ENCODE measurements at regions not wholly inside any gene's neighbourhood (a gene's known extent, or its start where the extent isn't known, plus 50 kb on each side); places are given as distances from the start of the nearest gene placed in this dataset.

DNA sequence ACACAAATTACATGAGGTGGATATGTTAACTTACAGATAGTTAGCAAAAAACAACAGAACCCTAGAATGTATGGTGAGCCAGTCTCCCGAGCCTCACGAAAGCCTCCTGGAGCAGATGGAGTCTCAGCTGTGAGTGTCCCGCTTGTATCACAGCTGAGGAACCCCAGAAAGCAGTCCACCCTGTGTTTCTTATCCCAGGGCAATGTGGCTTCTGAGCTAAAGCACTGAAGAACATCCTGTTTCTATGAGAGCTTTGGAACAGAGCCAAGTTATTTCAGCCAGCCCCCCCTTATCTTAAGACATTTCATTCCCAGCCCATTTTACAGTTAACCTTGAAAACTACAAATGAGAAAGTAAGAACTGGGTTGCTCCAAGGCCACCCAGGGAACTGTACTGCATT lies 1220.9 kb upstream of the CDH6 start:
- Histone ChIP-seq H3K14ac (ENCODE audit: low read length) (no peak overlapping the region), H3K27me3 (ENCODE audit: insufficient read depth, low read length) (no peaks in the 10 kb centered on the region), H2AFZ (ENCODE audit: insufficient read depth, low read length, poor library complexity) (no peak overlapping the region), H2AK5ac (ENCODE audit: low read length) (no peak overlapping the region), H3K4ac (ENCODE audit: low read depth, low read length) (no peak overlapping the region), H3K27ac (ENCODE audit: low read depth, low read length) (no peak overlapping the region), H3K79me1 (ENCODE audit: low read length) (no peaks in the 10 kb centered on the region), H3K9ac (ENCODE audit: low read length) (no peak overlapping the region), H3K36me3 (ENCODE audit: control insufficient read depth in 1 of 2, insufficient read depth in 2 of 2, low read length in 2 of 2) (no peaks in the 10 kb centered on the region), H2BK5ac (ENCODE audit: low read depth, low read length, poor library complexity) (no peak overlapping the region), H4K8ac (ENCODE audit: low read depth, low read length) (no peak overlapping the region), H3K9me3 (ENCODE audit: insufficient read depth, low read depth, low read length) (no peaks in the 10 kb centered on the region), H3K18ac (ENCODE audit: low read length) (no peak overlapping the region), H3K4me1 (ENCODE audit: control insufficient read depth in 1 of 2, insufficient read depth in 2 of 2, low read length in 2 of 2) (no peaks in the 10 kb centered on the region), H3K79me2 (ENCODE audit: control insufficient read depth, insufficient read depth, low read length, poor library complexity) (no peaks in the 10 kb centered on the region), H2BK12ac (ENCODE audit: low read length) (no peak overlapping the region), H3K23ac (ENCODE audit: low read length) (no peak overlapping the region), H2BK120ac (ENCODE audit: insufficient read depth, low read length, poor library complexity) (no peak overlapping the region), H4K12ac (ENCODE audit: low read depth, low read length) (no peak overlapping the region), H3K4me3 (ENCODE audit: low read depth, low read length) (no peak overlapping the region), H3K4me2 (ENCODE audit: low read length) (no peak overlapping the region), H4K91ac (ENCODE audit: low read depth, low read length) (no peak overlapping the region)
- no CpG with 5 or more reads among the region's 3 CpGs for WGBS (ENCODE audit: extremely low coverage, insufficient coverage, insufficient read length)
- DNase-seq: no peak

DNA sequence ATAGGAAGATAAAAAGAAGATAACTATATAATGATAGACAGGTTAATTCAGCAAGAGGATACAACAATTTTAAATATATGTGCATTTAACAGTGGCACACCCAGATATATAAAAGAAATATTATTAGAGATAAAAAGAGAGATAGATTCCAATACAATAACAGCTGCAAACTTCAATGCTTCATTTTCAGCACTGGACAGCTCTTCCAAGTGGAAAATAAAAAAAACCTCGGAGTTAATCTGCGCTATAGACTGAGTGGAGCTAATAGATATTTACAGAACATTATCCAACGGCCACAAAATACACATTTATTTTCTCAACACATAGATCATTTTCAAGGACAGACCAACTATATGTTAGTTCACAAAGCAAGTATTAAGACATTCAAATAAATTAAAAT lies 1229.5 kb upstream of the CDH6 start:
- no peak overlapping the region for H3K18ac ChIP-seq (ENCODE audit: low read length)
- whole genome bisulfite sequencing (ENCODE audit: extremely low coverage, insufficient coverage, insufficient read length): no CpG with 5 or more reads among the region's 3 CpGs
- H2AFZ ChIP-seq (ENCODE audit: insufficient read depth, low read length, poor library complexity): no peak overlapping the region
- H2AK5ac ChIP-seq (ENCODE audit: low read length): no peak overlapping the region
- no peak overlapping the region for H4K12ac ChIP-seq (ENCODE audit: low read depth, low read length)
- H2BK12ac ChIP-seq (ENCODE audit: low read length): no peak overlapping the region
- H3K27me3 ChIP-seq (ENCODE audit: insufficient read depth, low read length): no peaks in the 10 kb centered on the region
- H2BK120ac ChIP-seq (ENCODE audit: insufficient read depth, low read length, poor library complexity): no peak overlapping the region
- no peaks in the 10 kb centered on the region for H3K79me2 ChIP-seq (ENCODE audit: control insufficient read depth, insufficient read depth, low read length, poor library complexity)
- H3K4me2 ChIP-seq (ENCODE audit: low read length): no peak overlapping the region
- H3K4ac ChIP-seq (ENCODE audit: low read depth, low read length): no peak overlapping the region
- no peak overlapping the region for H3K23ac ChIP-seq (ENCODE audit: low read length)
- H3K36me3 ChIP-seq (ENCODE audit: control insufficient read depth in 1 of 2, insufficient read depth in 2 of 2, low read length in 2 of 2): no peaks in the 10 kb centered on the region
- no peaks in the 10 kb centered on the region for H3K9me3 ChIP-seq (ENCODE audit: insufficient read depth, low read depth, low read length)
- H3K14ac ChIP-seq (ENCODE audit: low read length): no peak overlapping the region
- H3K27ac ChIP-seq (ENCODE audit: low read depth, low read length): no peak overlapping the region
- no peaks in the 10 kb centered on the region for H3K4me1 ChIP-seq (ENCODE audit: control insufficient read depth in 1 of 2, insufficient read depth in 2 of 2, low read length in 2 of 2)
- H2BK5ac ChIP-seq (ENCODE audit: low read depth, low read length, poor library complexity): no peak overlapping the region
- no peaks in the 10 kb centered on the region for H3K79me1 ChIP-seq (ENCODE audit: low read length)
- no peak overlapping the region for H3K9ac ChIP-seq (ENCODE audit: low read length)
- no peak overlapping the region for H4K91ac ChIP-seq (ENCODE audit: low read depth, low read length)
- no peak for DNase-seq
- H3K4me3 ChIP-seq (ENCODE audit: low read depth, low read length): no peak overlapping the region
- no peak overlapping the region for H4K8ac ChIP-seq (ENCODE audit: low read depth, low read length)

- H2BK120ac ChIP-seq (ENCODE audit: insufficient read depth, low read length, poor library complexity): no peak overlapping the region
- H2BK12ac ChIP-seq (ENCODE audit: low read length): no peak overlapping the region
- H3K27ac ChIP-seq (ENCODE audit: low read depth, low read length): no peak overlapping the region
- no peak overlapping the region for H4K91ac ChIP-seq (ENCODE audit: low read depth, low read length)
- no peak overlapping the region for H3K14ac ChIP-seq (ENCODE audit: low read length)
- H3K79me2 ChIP-seq (ENCODE audit: control insufficient read depth, insufficient read depth, low read length, poor library complexity): no peaks in the 10 kb centered on the region
- no peaks in the 10 kb centered on the region for H3K27me3 ChIP-seq (ENCODE audit: insufficient read depth, low read length)
- no peak overlapping the region for H3K9ac ChIP-seq (ENCODE audit: low read length)
- H3K23ac ChIP-seq (ENCODE audit: low read length): no peak overlapping the region
- H3K9me3 ChIP-seq (ENCODE audit: insufficient read depth, low read depth, low read length): no peaks in the 10 kb centered on the region
- H3K4me2 ChIP-seq (ENCODE audit: low read length): no peak overlapping the region
- no peak overlapping the region for H2BK5ac ChIP-seq (ENCODE audit: low read depth, low read length, poor library complexity)
- H4K8ac ChIP-seq (ENCODE audit: low read depth, low read length): no peak overlapping the region
- no CpG with 5 or more reads among the region's 2 CpGs for WGBS (ENCODE audit: extremely low coverage, insufficient coverage, insufficient read length)
- H3K4ac ChIP-seq (ENCODE audit: low read depth, low read length): no peak overlapping the region
- H4K12ac ChIP-seq (ENCODE audit: low read depth, low read length): no peak overlapping the region
- H3K79me1 ChIP-seq (ENCODE audit: low read length): no peaks in the 10 kb centered on the region
- no peak overlapping the region for H2AFZ ChIP-seq (ENCODE audit: insufficient read depth, low read length, poor library complexity)
- DNase-seq: no peak
- no peaks in the 10 kb centered on the region for H3K4me1 ChIP-seq (ENCODE audit: control insufficient read depth in 1 of 2, insufficient read depth in 2 of 2, low read length in 2 of 2)
- H3K18ac ChIP-seq (ENCODE audit: low read length): no peak overlapping the region
- H3K4me3 ChIP-seq (ENCODE audit: low read depth, low read length): no peak overlapping the region
- H3K36me3 ChIP-seq (ENCODE audit: control insufficient read depth in 1 of 2, insufficient read depth in 2 of 2, low read length in 2 of 2): no peaks in the 10 kb centered on the region
- H2AK5ac ChIP-seq (ENCODE audit: low read length): no peak overlapping the region
Measured at GRCh38 chr5:29960323-29960722, 1233.2 kb upstream of the CDH6 start.

DNA sequence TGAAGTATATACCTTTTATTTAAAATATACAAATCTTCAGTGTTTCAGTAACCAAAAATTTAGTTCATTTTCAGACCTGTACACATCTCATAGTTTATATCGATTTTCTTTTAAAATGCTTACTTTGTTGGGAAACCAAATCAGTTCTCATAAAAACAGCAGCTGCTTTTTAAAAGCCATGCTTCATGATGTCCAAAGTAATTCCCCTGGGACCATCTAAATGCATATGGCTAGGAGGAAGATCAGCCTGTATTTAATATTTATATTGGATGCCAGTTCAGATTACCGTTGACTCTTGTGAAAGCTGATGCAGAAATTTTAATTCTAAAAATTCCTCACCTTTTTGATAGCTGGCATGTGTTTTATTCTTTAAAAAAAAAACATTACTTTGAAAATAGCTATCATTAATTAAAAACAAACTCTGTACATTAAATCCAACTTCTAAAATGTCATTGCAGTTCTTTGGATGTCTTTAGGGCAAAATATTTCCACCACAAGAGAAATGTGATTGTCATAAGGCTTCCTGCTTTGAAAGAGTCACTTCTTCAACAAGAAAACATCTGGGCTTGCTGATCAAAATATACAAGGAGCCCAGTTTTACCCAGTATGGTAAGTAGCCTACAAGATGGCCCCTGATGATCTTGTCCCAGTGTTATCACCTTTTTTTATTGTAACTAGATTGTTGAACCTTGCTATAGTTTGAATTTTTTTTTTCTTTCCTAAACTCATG lies 1242.9 kb upstream of the CDH6 start:
- no peak overlapping the region for H3K4me3 ChIP-seq (ENCODE audit: low read depth, low read length)
- no peaks in the 10 kb centered on the region for H3K4me1 ChIP-seq (ENCODE audit: control insufficient read depth in 1 of 2, insufficient read depth in 2 of 2, low read length in 2 of 2)
- no peak overlapping the region for H3K27ac ChIP-seq (ENCODE audit: low read depth, low read length)
- H3K27me3 ChIP-seq (ENCODE audit: insufficient read depth, low read length): no peaks in the 10 kb centered on the region
- H3K18ac ChIP-seq (ENCODE audit: low read length): no peak overlapping the region
- H2BK12ac ChIP-seq (ENCODE audit: low read length): no peak overlapping the region
- H2AFZ ChIP-seq (ENCODE audit: insufficient read depth, low read length, poor library complexity): no peak overlapping the region
- H3K4ac ChIP-seq (ENCODE audit: low read depth, low read length): no peak overlapping the region
- H3K79me1 ChIP-seq (ENCODE audit: low read length): no peaks in the 10 kb centered on the region
- H3K9me3 ChIP-seq (ENCODE audit: insufficient read depth, low read depth, low read length): no peaks in the 10 kb centered on the region
- H2BK120ac ChIP-seq (ENCODE audit: insufficient read depth, low read length, poor library complexity): no peak overlapping the region
- no peaks in the 10 kb centered on the region for H3K79me2 ChIP-seq (ENCODE audit: control insufficient read depth, insufficient read depth, low read length, poor library complexity)
- H3K14ac ChIP-seq (ENCODE audit: low read length): no peak overlapping the region
- DNase-seq: no peak
- H4K8ac ChIP-seq (ENCODE audit: low read depth, low read length): no peak overlapping the region
- no peak overlapping the region for H4K91ac ChIP-seq (ENCODE audit: low read depth, low read length)
- H3K36me3 ChIP-seq (ENCODE audit: control insufficient read depth in 1 of 2, insufficient read depth in 2 of 2, low read length in 2 of 2): no peaks in the 10 kb centered on the region
- no CpG with 5 or more reads among the region's 2 CpGs for WGBS (ENCODE audit: extremely low coverage, insufficient coverage, insufficient read length)
- H4K12ac ChIP-seq (ENCODE audit: low read depth, low read length): no peak overlapping the region
- no peak overlapping the region for H2AK5ac ChIP-seq (ENCODE audit: low read length)
- no peak overlapping the region for H2BK5ac ChIP-seq (ENCODE audit: low read depth, low read length, poor library complexity)
- H3K23ac ChIP-seq (ENCODE audit: low read length): no peak overlapping the region
- no peak overlapping the region for H3K4me2 ChIP-seq (ENCODE audit: low read length)
- no peak overlapping the region for H3K9ac ChIP-seq (ENCODE audit: low read length)
